Nephron progenitor cell (in vitro differentiated cells): ENCODE measurements at regions not wholly inside any gene's neighbourhood (a gene's known extent, or its start where the extent isn't known, plus 50 kb on each side); places are given as distances from the start of the nearest gene placed in this dataset.

Source experiments
- DNase-seq: peaks from one replicate; pipeline ENCODE4 v3.0.0; 2021
- H3K27ac Mint-ChIP-seq: 2 replicates; pipeline ENCODE4 v1.8.0; 2021; ENCODE audit warnings: mild to moderate bottlenecking, moderate library complexity, mixed read lengths
- H3K27me3 Mint-ChIP-seq: 2 replicates; pipeline ENCODE4 v1.8.0; 2021; ENCODE audit warnings: mild to moderate bottlenecking, low read depth, mixed read lengths; ENCODE audit not compliant: poor library complexity
- H3K36me3 Mint-ChIP-seq: 2 replicates; pipeline ENCODE4 v1.8.0; 2021; ENCODE audit warnings: low read depth, mixed read lengths
- H3K4me1 Mint-ChIP-seq: 2 replicates; pipeline ENCODE4 v1.8.0; 2021; ENCODE audit warnings: mixed read lengths
- H3K4me3 Mint-ChIP-seq: 2 replicates; pipeline ENCODE4 v1.8.0; 2021; ENCODE audit warnings: mild to moderate bottlenecking, moderate library complexity, mixed read lengths
- H3K9me3 Mint-ChIP-seq: 2 replicates; pipeline ENCODE4 v1.8.0; 2021; ENCODE audit warnings: mild to moderate bottlenecking, moderate library complexity, mixed read lengths
- TF ChIP-seq, protein P1 (sequence below): fragments of 200-600 bp; sonication (generic); IDR thresholded peaks from 2 replicates; pipeline ENCODE4 v1.5.0; 2021; ENCODE audit warnings: antibody characterized with exemption

DNA sequence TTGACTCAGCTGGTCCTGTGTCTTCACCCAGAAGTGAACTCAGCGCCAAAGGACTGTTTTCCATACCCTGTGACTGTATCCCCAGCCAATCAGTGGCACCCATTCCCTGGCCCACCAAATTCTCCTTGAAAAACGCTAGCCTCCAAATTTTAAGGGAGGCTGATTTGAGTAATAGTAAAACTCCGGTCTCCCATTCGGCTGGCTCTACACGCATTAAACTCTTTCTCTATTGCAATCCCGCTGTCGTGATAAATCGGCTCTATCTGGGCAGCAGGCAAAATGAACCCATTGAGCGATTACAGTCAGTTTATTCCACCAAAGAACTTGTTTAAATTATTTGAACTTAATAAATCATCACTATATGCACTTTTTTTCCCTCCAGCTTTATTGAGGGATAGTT, 55.9 kb upstream of the PPP1R26 start:
- peaks cover 9% of the 10 kb centered on the region for H3K4me1 Mint-ChIP-seq
- H3K27me3 Mint-ChIP-seq, result peaks cover 5% of the 10 kb centered on the region
- TF ChIP-seq, protein P1, sequence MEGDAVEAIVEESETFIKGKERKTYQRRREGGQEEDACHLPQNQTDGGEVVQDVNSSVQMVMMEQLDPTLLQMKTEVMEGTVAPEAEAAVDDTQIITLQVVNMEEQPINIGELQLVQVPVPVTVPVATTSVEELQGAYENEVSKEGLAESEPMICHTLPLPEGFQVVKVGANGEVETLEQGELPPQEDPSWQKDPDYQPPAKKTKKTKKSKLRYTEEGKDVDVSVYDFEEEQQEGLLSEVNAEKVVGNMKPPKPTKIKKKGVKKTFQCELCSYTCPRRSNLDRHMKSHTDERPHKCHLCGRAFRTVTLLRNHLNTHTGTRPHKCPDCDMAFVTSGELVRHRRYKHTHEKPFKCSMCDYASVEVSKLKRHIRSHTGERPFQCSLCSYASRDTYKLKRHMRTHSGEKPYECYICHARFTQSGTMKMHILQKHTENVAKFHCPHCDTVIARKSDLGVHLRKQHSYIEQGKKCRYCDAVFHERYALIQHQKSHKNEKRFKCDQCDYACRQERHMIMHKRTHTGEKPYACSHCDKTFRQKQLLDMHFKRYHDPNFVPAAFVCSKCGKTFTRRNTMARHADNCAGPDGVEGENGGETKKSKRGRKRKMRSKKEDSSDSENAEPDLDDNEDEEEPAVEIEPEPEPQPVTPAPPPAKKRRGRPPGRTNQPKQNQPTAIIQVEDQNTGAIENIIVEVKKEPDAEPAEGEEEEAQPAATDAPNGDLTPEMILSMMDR, result no peak
- DNase-seq, result no peak
- H3K4me3 Mint-ChIP-seq, result no peak overlapping the region
- H3K27ac Mint-ChIP-seq, result no peak overlapping the region
- H3K9me3 Mint-ChIP-seq, result peaks cover 45% of the 10 kb centered on the region
- peaks cover 11% of the 10 kb centered on the region for H3K36me3 Mint-ChIP-seq
